NCI-H2227 treated with DMSO at 0.1 percent for 48 hours (cell line): ENCODE measurements at regions not wholly inside any gene's neighbourhood (a gene's known extent, or its start where the extent isn't known, plus 50 kb on each side); places are given as distances from the start of the nearest gene placed in this dataset.
"Not testable (repeated sequence)": the region's sequence is repeated elsewhere in the genome, so short reads cannot be mapped to it uniquely, and the experiment has no call there.

Experiments used
- DNase-seq: peaks from one replicate; lab custom pipeline; 2025; lab: John Stamatoyannopoulos, UW

GRCh38 chr3:40947022-40947421 lies 252.3 kb upstream of the CTNNB1 start:
- DNase-seq = not testable (repeated sequence)

- not testable (repeated sequence) for DNase-seq
Observed at GRCh38 chr3:40949347-40949746, 250.0 kb upstream of the CTNNB1 start.

GRCh38 chr3:40951636-40952035 lies 247.7 kb upstream of the CTNNB1 start:
- DNase-seq = no peak

- DNase-seq = no peak
Observed at GRCh38 chr3:40961104-40961857, 238.0 kb upstream of the CTNNB1 start.

GRCh38 chr3:40962721-40963120 lies 236.6 kb upstream of the CTNNB1 start:
- DNase-seq = no peak

- no peak for DNase-seq
Observed at GRCh38 chr3:40968666-40969065, 230.6 kb upstream of the CTNNB1 start.

GRCh38 chr3:40969341-40969740 lies 230.0 kb upstream of the CTNNB1 start:
- DNase-seq = no peak

- no peak for DNase-seq
Observed at GRCh38 chr3:40969756-40970466, 229.4 kb upstream of the CTNNB1 start.

GRCh38 chr3:40971191-40972168 lies 227.8 kb upstream of the CTNNB1 start:
- peak; percentile 9 for DNase-seq

GRCh38 chr3:40972350-40972749 lies 227.0 kb upstream of the CTNNB1 start:
- DNase-seq = no peak

- no peak for DNase-seq
Observed at GRCh38 chr3:40973141-40973540, 226.2 kb upstream of the CTNNB1 start.

GRCh38 chr3:40975711-40976121 lies 223.6 kb upstream of the CTNNB1 start:
- DNase-seq = no peak

- no peak for DNase-seq
Observed at GRCh38 chr3:40976241-40976640, 223.1 kb upstream of the CTNNB1 start.

GRCh38 chr3:40978442-40978841 lies 220.9 kb upstream of the CTNNB1 start:
- no peak for DNase-seq

GRCh38 chr3:40979962-40980361 lies 219.3 kb upstream of the CTNNB1 start:
- DNase-seq = no peak

GRCh38 chr3:40980467-40980866 lies 218.8 kb upstream of the CTNNB1 start:
- no peak for DNase-seq

GRCh38 chr3:40985195-40985594 lies 214.1 kb upstream of the CTNNB1 start:
- no peak for DNase-seq

- no peak for DNase-seq
Observed at GRCh38 chr3:40988468-40988867, 210.8 kb upstream of the CTNNB1 start.

- DNase-seq = no peak
Observed at GRCh38 chr3:40989141-40990061, 209.9 kb upstream of the CTNNB1 start.

GRCh38 chr3:40990062-40990456 lies 209.2 kb upstream of the CTNNB1 start:
- no peak for DNase-seq

GRCh38 chr3:40992023-40992422 lies 207.3 kb upstream of the CTNNB1 start:
- DNase-seq = no peak
